Head of caudate nucleus (tissue), 42 donors: ENCODE measurements at regions not wholly inside any gene's neighbourhood (a gene's known extent, or its start where the extent isn't known, plus 50 kb on each side); places are given as distances from the start of the nearest gene placed in this dataset.
A peak's percentile ranks its signal among the peaks of the same experiment; 100 is the strongest.

ENCODE experiments used
- DNase-seq, 42 donors: peaks; one replicate each; pipeline versions ENCODE4 v3.0.0 to v3.0.0-alpha.2; 2020 to 2021; ENCODE audit warnings: mixed read lengths in 7 of 42
- intact Hi-C: fragments of 100-400 bp; cut with DNase I; formaldehyde crosslinking; loops from one replicate; pipeline ENCODE4 v1.15.0; 2022

GRCh38 chr2:10520154-10520553 is 72.0 kb upstream of the ODC1 start:
- intact Hi-C loops, result no loop called here
- peak in 5 of 42 donors; percentile 8 to 36 (median 21) for DNase-seq

- DNase-seq, result peak in 4 of 42 donors; percentile 3 to 26 (median 12)
- intact Hi-C loops, result no loop called here
Observed at GRCh38 chr2:10519394-10519740, 71.2 kb upstream of the ODC1 start.

DNA sequence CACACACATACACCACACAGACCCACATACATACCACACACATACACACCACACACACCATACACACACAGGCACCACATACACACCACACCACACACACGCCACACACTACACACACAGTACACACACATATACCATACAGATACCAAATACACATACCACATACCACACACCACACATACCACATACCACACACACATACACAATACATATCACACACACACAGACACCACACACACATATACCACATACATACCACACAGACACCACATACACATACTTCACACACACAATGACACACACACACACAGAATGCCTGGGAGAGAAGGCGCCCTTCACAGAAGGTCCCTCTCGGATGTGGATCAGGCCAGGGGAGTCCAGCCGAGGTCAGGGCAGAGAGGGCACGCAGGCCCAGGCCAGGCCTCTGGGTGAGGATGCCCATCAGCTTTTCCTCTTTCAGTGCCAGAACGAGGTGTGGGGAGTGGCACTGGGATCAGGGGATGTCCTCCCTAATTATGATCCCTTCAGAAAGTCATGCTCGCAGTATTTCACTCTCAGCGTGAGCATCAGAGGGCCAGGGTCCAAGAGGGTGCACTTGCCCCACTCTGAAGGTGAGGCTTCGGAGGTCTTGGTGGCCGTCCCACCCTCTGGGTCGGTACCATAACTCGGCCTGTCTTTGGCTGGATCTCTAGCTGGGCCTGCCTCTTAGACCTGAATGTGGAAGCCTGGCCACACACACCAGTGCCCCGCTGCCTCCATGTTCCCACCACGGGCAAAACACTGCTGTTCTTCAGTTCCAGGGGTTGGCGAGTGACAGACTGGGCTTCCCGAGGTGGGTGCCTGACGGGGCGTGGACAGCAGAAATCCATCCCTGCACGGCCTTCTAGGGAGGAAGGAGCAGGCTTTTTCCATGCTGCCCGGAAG is 70.6 kb upstream of the ODC1 start:
- intact Hi-C loops, result no loop called here
- peak in 5 of 42 donors; percentile 5 to 18 (median 9) for DNase-seq

DNA sequence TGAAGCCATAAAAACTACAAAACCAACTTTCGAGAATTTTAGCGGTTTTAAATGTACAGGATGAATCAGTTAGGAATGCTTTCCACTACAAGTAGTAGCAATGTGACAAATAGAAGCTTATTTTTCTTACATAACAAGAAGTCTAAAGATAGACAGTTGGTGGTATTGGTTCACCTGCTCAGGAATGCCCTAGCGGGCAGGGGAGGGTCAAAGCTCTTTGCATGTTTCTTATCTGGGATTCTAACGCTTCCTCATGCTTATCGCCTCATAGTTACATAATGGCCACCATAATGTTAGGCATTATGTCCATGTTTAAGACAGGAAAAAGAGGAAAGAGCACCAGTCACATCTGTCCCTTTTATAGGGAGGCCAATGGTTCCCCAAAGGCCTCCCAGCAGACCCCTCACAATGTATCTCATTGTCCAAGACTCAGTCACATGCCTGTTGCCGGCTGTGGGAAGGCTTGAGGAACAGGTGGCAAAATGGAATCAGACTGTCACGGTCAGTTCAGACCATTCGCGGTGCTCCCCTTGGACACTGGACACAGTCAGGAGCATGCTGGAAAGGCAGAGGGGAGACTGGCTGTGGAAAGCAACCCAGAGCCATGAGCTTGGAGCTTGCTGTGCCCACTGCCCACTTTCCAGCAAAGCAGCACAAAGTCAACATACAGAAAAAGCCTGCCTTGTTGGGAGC is 69.4 kb upstream of the ODC1 start:
- intact Hi-C loops, result no loop called here
- DNase-seq, result peak in 4 of 42 donors; percentile 3 to 25 (median 14)

DNA sequence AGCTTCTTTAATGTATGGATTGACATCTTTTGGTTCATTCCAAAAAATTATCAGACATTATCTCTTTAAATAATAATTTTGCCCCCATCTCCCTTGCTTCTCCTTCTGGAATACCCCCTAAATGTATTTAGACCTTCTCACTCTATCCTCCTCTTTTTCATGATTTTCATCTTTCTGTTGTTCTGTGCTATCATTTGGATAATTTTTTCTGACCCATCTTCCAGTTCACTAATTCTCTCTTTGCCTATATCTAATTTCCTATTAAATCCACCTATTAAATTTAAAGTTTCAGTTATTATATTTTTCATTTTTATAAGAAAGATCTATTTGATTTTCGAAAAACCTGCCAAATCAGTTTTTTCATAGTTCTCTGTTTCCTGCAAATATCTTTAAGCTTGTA is 67.8 kb upstream of the ODC1 start:
- intact Hi-C loops, result no loop called here
- DNase-seq, result no peak

GRCh38 chr2:10514743-10515142 is 66.6 kb upstream of the ODC1 start:
- peak in 2 of 42 donors; percentile 5 to 25 for DNase-seq
- intact Hi-C loops, result no loop called here

DNA sequence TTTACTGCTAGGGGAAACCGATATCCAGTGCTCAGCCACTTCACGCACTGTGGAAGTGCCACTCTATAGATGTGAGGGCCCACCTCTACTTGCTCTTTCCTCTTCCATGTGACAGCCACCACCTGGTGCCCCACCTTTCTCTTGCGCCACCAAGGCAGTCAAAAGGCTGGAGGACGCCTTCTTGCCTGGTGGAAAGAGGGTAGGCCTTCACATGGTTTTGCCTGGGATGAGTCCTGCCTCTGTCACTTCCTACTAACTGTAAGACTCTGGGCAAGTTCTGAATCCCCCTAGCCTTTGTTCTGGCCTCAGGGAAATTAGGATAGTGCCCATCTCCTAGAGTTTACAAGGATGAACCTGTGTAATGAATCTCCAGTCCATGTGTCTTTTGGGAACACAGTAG is 66.1 kb upstream of the ODC1 start:
- intact Hi-C loops, result no loop called here
- DNase-seq, result peak in 1 of 42 donors; percentile 6

GRCh38 chr2:10513201-10513600 is 65.1 kb upstream of the ODC1 start:
- peak in 2 of 42 donors; percentile 13 to 24 for DNase-seq
- intact Hi-C loops, result no loop called here

- DNase-seq, result no peak
- intact Hi-C loops, result no loop called here
Observed at GRCh38 chr2:10508038-10508437, 59.9 kb upstream of the ODC1 start.

DNA sequence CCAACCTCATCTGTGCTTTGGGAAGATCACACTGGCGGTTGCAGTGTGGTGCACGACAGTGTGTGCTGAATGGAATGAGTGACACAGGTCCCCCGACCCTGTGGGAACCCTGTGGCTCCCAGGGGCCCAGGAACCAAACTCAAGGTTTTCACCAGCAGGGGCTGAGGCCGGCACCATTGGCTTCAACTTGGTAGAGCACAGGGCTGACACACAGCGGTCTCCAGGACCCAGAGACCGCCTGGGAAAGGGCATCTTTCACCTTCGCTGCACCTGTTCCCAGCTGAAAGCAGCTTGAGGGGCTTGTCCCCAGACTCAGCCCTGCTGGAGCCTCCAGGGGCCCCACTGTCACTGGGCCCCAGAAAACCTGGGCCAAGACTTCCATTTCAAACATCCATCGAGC is 59.0 kb upstream of the ODC1 start:
- DNase-seq, result peak in 3 of 42 donors; percentile 5 to 21 (median 7)
- intact Hi-C loops, result no loop called here

DNA sequence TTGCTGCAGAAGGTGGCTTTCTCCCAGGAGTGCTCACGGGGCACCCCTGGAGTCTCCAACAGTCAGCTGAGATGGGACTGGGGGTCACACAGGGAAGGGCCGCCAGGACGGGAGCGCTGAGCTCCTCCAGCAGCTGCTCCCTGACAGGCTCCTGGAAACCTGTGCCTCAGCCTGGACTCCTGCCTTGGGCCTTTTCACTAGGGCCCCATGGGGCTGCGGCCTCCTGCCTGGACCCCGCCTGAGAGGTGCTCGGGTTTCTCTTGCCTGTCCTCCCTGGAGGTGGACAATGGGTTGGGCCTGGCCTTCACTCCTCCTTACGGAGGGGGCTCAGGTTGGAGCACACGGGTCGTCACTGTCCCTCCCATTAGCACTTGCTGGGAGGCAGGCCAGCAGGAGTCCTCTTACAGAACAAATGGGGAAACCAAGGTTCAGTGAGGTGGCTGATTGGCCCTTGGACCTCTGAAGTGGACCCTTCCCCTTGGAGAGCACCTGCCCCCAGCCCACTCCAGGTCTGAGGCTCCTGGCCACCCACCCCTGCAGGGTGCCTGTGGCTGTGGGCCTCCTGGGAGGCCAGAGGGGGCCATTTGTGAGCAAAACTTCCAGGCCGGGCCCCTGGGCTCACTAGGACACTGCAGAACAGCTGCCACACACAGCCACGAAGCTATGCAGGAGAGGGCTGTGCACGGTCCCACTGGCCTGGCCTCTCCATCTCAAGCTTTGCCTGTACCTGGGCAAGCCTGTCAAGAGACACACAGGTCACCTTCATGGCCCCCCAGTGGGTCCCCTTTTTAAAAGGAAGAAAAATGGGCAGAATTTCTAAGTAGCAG is 57.1 kb upstream of the ODC1 start:
- intact Hi-C loops, result no loop called here
- peak in 6 of 42 donors; percentile 5 to 29 (median 16) for DNase-seq

DNA sequence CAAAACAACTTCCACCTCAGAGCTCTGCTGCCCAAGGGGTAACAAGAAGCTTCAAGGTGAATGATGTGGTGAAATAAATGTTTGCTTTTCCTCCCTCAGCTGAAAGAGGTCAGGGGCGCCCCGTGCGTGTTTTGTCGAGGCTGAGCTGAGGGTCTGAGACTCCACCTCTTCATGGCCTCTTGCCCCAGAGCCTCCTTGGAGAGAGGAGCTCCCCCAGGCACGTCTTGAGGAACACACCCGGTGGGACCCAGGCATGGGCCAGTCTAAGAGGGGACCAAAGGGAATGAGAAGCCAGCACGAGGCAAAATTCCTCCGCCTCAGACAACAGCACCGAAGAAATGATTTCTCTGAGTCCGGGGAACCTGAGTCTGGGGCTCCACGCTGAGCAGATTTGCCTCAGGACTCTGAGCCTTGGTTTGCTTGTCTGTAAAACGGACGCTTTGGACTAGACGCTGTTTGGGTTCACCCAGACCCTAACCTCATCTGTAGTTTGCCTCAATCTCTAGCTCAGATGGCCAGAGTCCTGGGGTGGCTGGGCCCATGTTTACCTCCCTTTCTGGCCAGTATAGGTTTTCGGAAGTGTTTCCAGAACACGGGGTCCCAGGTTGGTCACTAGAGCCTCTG is 56.4 kb upstream of the ODC1 start:
- intact Hi-C loops, result no loop called here
- DNase-seq, result peak in 4 of 42 donors; percentile 10 to 25 (median 16)

- peak in 1 of 42 donors; percentile 18 for DNase-seq
- intact Hi-C loops, result no loop called here
Observed at GRCh38 chr2:10502803-10503107, 54.6 kb upstream of the ODC1 start.

GRCh38 chr2:10501980-10502802 is 54.1 kb upstream of the ODC1 start:
- intact Hi-C loops, result no loop called here
- DNase-seq, result peak in 2 of 42 donors; percentile 9 to 14

DNA sequence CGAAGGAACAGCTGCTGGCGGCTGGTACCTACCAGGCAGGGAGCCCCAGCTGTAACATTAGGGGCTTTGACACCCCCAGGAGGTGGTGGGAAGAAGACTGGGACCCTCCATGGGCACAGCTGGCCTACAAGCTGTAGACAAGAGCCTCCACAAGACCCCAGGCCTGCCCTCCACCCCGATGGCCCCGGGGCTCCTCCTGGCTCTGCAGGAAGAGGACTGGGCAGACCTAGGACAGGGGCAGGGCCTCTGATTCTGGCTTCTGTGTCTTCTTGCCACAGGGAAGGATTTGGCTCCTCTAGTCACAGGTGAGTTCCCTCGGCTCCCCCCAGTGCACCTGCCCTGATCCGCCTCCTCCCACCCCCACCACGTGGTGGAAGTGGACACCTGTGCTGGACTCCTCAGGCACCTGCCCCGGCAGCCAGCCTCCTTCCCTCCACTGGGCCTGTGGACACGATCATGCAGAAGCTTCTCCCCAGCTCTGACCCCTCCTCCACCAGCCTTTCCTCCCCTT is 53.4 kb upstream of the ODC1 start:
- DNase-seq, result peak in 6 of 42 donors; percentile 7 to 34 (median 17)
- intact Hi-C loops, result no loop called here

DNA sequence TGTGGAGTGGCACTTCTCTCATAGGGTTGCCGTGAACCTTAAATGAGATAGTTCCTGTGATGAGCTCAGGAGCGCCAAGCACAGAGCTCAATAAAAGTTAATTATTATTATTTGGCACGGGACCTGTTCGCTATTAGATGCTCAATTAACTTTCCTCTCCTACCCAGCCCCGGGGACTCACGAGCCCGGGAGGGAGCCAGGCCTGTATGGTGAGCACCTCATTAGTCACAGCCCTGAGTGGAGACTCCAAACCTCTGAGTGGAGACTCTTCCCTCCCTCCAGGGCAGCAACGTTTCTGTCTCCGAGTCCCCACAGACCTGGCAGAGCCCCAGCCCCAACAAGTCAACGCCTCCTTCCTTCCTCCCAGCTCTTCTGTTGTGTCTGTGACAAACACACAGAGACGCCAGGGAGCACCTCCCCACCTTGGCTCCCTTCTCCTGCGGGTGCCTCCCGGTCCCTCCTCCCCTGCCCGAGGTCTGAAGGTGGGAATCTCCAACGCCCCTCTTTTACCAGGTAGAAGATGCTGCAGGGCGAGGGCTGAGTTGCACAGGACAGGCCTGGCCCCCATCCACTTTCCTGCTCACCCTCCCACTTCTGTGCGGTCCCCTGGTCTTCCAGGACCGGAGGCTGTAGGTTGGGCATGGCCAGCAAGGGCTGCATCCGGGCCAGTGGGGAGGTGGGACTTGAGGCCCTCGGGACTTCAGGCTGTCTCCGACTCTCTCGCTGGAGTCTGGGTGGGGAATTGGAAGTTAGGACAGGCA is 52.7 kb upstream of the ODC1 start:
- DNase-seq, result peak in 5 of 42 donors; percentile 7 to 32 (median 18)
- intact Hi-C loops, result no loop called here

GRCh38 chr2:10499911-10500521 is 51.9 kb upstream of the ODC1 start:
- DNase-seq, result peak in 7 of 42 donors; percentile 4 to 41 (median 30)
- intact Hi-C loops, result no loop called here
